Chondrocyte (in vitro differentiated cells): ENCODE measurements at regions not wholly inside any gene's neighbourhood (a gene's known extent, or its start where the extent isn't known, plus 50 kb on each side); places are given as distances from the start of the nearest gene placed in this dataset.

ENCODE experiments used
- DNase-seq: peaks from one replicate; pipeline ENCODE4 v3.0.0; 2021; ENCODE audit warnings: mixed read lengths, low spot score
- H3K27ac Mint-ChIP-seq: one replicate; pipeline ENCODE4 v1.8.0; 2021; ENCODE audit warnings: mild to moderate bottlenecking, moderate library complexity, mixed read lengths; ENCODE audit not compliant: unreplicated experiment
- H3K27me3 Mint-ChIP-seq: 2 replicates; pipeline ENCODE4 v1.8.0; 2021; ENCODE audit warnings: low read depth, mixed read lengths
- H3K36me3 Mint-ChIP-seq: 2 replicates; pipeline ENCODE4 v1.8.0; 2021; ENCODE audit warnings: low read depth, mixed read lengths
- H3K4me1 Mint-ChIP-seq: 2 replicates; pipeline ENCODE4 v1.8.0; 2021; ENCODE audit warnings: low read depth, mild to moderate bottlenecking, mixed read lengths
- H3K4me3 Mint-ChIP-seq: one replicate; pipeline ENCODE4 v1.8.0; 2021; ENCODE audit warnings: mild to moderate bottlenecking, moderate library complexity, mixed read lengths; ENCODE audit not compliant: unreplicated experiment
- H3K9me3 Mint-ChIP-seq: 2 replicates; pipeline ENCODE4 v1.8.0; 2021; ENCODE audit warnings: low read depth, mixed read lengths
- TF ChIP-seq, protein P1 (sequence below): fragments of 200-600 bp; sonication (generic); IDR thresholded peaks from 2 replicates; pipeline ENCODE4 v1.5.0; 2021; ENCODE audit warnings: antibody characterized with exemption, mild to moderate bottlenecking, moderate library complexity

- Mint-ChIP-seq H3K27me3 (peaks cover 2% of the 10 kb centered on the region), H3K36me3 (no peaks in the 10 kb centered on the region), H3K9me3 (no peaks in the 10 kb centered on the region), H3K27ac (no peak overlapping the region), H3K4me1 (peaks cover 4% of the 10 kb centered on the region), H3K4me3 (no peak overlapping the region)
- TF ChIP-seq, protein P1, sequence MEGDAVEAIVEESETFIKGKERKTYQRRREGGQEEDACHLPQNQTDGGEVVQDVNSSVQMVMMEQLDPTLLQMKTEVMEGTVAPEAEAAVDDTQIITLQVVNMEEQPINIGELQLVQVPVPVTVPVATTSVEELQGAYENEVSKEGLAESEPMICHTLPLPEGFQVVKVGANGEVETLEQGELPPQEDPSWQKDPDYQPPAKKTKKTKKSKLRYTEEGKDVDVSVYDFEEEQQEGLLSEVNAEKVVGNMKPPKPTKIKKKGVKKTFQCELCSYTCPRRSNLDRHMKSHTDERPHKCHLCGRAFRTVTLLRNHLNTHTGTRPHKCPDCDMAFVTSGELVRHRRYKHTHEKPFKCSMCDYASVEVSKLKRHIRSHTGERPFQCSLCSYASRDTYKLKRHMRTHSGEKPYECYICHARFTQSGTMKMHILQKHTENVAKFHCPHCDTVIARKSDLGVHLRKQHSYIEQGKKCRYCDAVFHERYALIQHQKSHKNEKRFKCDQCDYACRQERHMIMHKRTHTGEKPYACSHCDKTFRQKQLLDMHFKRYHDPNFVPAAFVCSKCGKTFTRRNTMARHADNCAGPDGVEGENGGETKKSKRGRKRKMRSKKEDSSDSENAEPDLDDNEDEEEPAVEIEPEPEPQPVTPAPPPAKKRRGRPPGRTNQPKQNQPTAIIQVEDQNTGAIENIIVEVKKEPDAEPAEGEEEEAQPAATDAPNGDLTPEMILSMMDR: no peak
- DNase-seq: no peak
Observed at GRCh38 chr2:7777668-7778067, 860.5 kb downstream of the RNF144A start.

GRCh38 chr2:7780321-7780720 is 863.1 kb downstream of the RNF144A start:
- Mint-ChIP-seq H3K9me3 (no peaks in the 10 kb centered on the region), H3K4me1 (no peaks in the 10 kb centered on the region), H3K27ac (no peak overlapping the region), H3K4me3 (no peak overlapping the region), H3K36me3 (no peaks in the 10 kb centered on the region), H3K27me3 (peaks cover 2% of the 10 kb centered on the region)
- no peak for DNase-seq
- TF ChIP-seq, protein P1: no peak

GRCh38 chr2:7785700-7786099 is 868.5 kb downstream of the RNF144A start:
- H3K9me3 Mint-ChIP-seq: no peaks in the 10 kb centered on the region
- H3K4me1 Mint-ChIP-seq: no peaks in the 10 kb centered on the region
- H3K27ac Mint-ChIP-seq: no peak overlapping the region
- DNase-seq: no peak
- TF ChIP-seq, protein P1: no peak
- H3K36me3 Mint-ChIP-seq: no peaks in the 10 kb centered on the region
- H3K4me3 Mint-ChIP-seq: no peak overlapping the region
- no peaks in the 10 kb centered on the region for H3K27me3 Mint-ChIP-seq

- no peak for DNase-seq
- no peaks in the 10 kb centered on the region for H3K27me3 Mint-ChIP-seq
- peaks cover 12% of the 10 kb centered on the region for H3K4me1 Mint-ChIP-seq
- no peak overlapping the region for H3K27ac Mint-ChIP-seq
- no peaks in the 10 kb centered on the region for H3K36me3 Mint-ChIP-seq
- TF ChIP-seq, protein P1: no peak
- no peak overlapping the region for H3K4me3 Mint-ChIP-seq
- H3K9me3 Mint-ChIP-seq: no peaks in the 10 kb centered on the region
Observed at GRCh38 chr2:7788736-7789135, 871.5 kb downstream of the RNF144A start.

GRCh38 chr2:7792031-7792651 is 874.9 kb downstream of the RNF144A start:
- H3K27me3 Mint-ChIP-seq: peaks cover 4% of the 10 kb centered on the region
- no peaks in the 10 kb centered on the region for H3K36me3 Mint-ChIP-seq
- TF ChIP-seq, protein P1: no peak
- H3K4me3 Mint-ChIP-seq: no peak overlapping the region
- peaks cover 17% of the 10 kb centered on the region for H3K4me1 Mint-ChIP-seq
- H3K9me3 Mint-ChIP-seq: no peaks in the 10 kb centered on the region
- no peak overlapping the region for H3K27ac Mint-ChIP-seq
- no peak for DNase-seq
